GM19025 (cell line): ENCODE measurements at regions not wholly inside any gene's neighbourhood (a gene's known extent, or its start where the extent isn't known, plus 50 kb on each side); places are given as distances from the start of the nearest gene placed in this dataset.
"Not testable (repeated sequence)": the region's sequence is repeated elsewhere in the genome, so short reads cannot be mapped to it uniquely, and the experiment has no call there.

Experiments used
- ATAC-seq: cut with Tn5 transposase; IDR thresholded peaks from one replicate; pipeline ENCODE4 v1.9.1; 2021; ENCODE audit warnings: mild to moderate bottlenecking, low read depth, moderate library complexity; ENCODE audit not compliant: unreplicated experiment

DNA sequence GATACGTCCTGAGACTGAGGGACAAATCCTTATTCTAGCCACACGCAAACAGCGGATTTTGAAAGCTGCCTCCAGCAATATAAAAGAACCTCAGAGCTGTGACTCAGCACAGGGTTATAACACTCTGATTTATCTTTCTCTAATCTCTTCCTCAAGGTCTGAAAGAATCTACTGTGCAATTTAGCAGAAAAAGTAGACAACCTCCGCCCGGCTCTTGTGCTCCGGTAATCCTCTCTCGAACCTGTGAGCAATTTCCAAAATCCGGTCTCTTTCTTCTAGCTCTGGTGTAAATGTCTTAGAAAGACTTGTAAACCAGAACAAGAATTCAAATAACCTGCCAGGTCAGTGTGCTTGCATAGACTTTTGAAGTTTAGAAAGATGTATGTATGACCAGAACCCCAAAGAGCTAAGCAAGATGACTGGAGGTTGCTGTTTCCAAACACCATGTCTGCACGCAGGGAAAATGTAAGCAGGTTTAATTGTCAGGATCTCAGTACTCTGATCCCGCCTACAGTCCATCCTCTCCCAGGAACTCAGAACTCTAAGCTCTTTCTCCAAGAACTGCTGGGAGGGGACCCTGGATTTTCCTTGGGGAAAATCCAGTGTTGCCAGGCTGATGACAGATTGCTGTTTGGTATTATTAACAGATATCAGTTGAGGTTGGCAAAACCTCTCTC, 338.1 kb downstream of the RFC3 start:
- ATAC-seq = no peak

GRCh38 chr13:34156841-34157365, 339.0 kb downstream of the RFC3 start:
- peak; percentile 99 for ATAC-seq

- ATAC-seq = no peak
Measured at GRCh38 chr13:34159946-34160345, 342.0 kb downstream of the RFC3 start.

- no peak for ATAC-seq
Measured at GRCh38 chr13:34161931-34162543, 344.1 kb downstream of the RFC3 start.

- no peak for ATAC-seq
Measured at GRCh38 chr13:34162544-34162933, 344.6 kb downstream of the RFC3 start.

DNA sequence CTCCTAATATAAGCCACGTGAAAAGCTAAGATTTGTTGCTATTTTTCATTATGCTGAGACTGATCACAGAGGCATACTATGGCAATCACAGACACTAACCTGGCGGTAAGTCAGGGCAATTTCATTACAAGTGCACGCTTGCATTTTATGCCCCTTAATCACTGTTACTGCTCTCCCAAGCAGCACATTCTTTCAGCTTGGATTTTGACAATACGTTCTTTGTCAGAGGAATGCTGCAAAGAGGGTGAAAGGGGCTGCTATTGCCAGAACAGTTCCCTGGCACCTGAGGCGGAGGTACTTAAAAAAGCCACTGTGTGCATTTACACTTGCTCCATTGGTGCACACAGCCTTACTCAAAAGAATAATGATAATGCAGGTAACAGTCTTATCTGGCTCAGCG, 346.6 kb downstream of the RFC3 start:
- no peak for ATAC-seq

DNA sequence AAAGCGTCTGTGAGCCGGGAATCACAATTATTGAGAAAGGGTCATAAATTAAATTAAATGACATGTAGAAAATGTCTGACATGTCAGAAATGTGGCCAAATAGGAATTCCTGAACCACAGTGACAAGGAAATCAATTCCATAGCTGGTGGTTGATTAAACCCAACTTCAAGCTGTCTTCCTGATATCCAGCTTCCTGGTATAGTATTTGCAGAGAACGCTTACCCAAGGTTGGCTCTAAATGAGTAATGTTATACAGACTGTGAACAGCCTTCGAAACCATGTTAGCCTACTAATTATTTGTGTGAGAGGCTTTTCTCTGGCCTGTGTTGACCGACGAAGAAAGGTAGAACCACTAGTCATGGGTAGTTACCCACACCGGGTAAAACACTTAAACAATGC, 347.2 kb downstream of the RFC3 start:
- no peak for ATAC-seq

DNA sequence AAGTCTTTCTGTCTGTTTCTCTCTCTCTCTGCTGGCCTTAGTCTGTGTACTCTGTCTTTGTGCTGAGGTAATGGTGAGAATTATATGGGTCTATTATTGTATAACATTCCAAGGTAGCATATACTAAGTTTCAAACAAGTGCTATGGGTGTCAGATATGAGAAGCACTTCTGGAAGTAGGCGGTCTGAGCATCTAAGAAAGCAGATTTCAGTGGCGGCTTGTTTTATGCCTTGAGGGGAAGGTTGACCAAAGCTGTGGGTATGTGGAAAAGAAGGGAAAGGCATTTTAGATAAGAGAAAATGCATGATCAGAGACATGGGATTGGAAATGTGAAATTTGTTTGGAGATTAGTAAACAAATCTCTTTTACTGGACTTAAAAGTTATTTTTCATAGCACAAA, 348.5 kb downstream of the RFC3 start:
- no peak for ATAC-seq

DNA sequence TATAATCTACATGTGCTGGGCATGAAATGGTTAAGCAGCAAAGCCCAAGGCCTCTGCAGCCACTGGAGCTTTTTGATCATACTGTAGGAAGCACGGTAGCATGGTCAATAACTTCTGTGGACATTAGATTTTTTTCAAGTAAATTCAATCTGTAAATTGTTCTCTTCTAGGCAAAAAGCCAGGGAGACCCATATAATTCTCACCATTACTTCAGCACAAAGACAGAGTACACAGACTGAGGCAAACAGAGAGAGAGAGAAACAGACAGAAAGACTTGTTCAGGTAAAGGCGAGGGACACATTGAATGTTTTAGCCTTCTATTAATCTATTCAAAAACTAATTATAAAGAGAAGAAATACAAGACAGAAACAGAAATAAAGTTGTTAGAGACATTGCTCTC, 349.4 kb downstream of the RFC3 start:
- no peak for ATAC-seq

DNA sequence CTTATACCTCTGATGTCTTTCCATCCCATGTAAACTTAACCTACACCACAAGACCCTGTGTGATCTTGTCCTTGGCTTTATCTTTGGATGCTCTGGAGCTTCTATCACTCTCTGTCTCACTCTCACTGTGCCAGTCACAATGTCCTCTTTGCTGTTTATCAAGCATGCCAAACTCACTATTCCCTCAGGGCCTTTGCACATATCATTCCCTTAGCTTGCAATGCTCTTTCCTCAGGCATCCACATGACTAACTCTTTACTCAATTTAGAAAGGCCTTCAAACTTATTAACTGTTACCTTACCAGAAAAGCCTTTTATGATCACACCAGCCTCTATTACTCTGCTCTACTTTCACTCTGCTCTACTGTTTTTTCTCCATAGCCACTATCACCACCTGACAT, 354.1 kb downstream of the RFC3 start:
- ATAC-seq = no peak

GRCh38 chr13:34174671-34175145, 356.8 kb downstream of the RFC3 start:
- no peak for ATAC-seq

DNA sequence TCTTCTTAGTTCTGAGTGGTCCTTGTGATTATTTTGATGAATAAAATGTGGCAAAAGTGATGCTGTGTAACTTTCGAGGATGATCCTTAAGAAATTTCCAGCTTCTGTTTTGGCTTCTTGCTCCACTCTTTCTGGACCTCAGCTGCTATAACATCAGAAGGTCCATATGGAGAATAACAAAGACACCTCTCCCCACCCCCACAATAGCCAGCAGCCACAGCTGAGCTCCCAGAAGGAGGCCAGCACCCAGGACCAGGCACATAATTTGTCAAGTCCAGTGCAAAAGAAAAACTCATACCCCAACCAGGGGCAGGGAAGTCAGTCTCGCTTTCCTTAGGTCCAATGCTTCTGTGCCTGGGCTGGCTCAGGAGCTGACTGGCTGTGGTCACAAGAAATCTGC, 357.6 kb downstream of the RFC3 start:
- no peak for ATAC-seq

DNA sequence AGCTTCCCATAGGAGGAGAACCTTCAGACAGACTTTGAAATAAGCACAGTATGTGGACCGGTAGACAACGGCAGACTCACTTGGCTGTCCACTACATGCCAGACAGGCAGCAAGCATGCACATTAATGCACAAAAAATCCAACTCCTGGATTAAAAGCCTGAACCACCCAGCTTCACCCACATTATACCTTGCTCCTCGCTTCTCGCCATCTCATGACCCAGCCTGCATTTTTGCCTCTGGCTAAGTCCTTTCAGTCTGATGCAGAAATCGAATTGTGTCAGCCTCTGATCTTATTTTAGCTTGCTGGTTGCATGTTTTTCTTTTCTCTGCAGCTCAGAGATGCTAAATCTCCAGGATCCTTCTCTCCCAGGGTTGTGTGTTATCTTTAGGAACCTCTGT, 358.7 kb downstream of the RFC3 start:
- no peak for ATAC-seq

GRCh38 chr13:34179481-34179880, 361.5 kb downstream of the RFC3 start:
- no peak for ATAC-seq

- no peak for ATAC-seq
Measured at GRCh38 chr13:34179927-34180326, 362.0 kb downstream of the RFC3 start.

GRCh38 chr13:34181256-34181655, 363.3 kb downstream of the RFC3 start:
- ATAC-seq = not testable (repeated sequence)

DNA sequence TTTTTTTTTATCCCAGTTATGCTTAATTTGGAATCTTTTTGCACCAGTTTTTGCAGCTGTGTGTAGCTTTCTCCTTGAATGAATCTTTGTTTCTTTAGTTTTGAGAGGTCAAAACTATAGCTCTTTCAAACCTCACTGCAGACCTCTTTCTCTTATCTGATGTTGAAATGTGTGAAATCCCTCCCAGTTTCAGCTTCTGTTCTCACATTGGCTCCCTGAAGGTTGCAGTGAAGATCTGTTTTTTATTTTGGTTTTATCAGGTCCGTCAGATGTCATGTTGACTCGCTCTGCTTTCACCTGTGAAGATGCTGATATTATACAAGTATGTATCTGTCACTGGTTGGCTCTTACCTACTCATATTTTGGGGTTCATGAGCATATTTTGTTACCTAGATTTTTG, 372.0 kb downstream of the RFC3 start:
- ATAC-seq = no peak

DNA sequence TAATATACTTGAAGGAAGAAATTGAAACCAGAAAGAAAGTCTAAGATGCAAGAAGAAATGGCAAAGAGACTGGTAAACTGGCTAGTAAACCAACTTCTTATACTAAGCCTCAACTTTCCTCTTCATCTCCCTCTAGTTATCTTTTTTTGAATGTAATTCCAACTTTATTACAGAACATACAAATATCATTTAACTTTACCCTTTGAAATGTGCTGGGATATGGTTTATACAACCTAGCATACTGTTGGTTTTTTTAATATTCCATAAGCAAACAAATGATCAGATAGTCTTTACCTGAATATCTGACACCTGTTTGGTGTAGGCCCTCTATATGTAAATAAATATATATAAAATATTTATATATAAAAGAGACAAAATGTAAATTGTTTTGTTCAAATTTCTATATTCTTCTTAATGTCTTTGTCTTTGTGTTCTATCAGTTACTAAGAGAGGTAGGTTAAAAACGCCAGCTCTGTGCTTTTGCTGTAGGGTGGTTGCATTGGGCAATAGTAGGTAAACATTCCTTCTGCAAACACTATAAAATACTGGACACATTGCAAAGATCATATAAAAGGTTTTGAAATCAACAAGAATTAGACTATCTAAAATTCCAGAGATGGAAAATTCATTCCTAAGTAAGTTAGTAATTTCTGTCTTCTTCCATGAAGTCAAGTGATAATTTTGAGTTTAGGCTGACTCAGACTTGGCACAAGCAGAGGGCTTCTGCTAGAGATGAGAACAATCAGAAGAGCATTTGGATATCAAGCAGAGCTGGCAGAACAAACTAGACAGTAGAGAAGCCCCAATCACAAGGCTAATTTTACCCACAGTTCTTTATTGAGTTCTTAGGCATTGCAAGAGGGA, 383.3 kb downstream of the RFC3 start:
- no peak for ATAC-seq

DNA sequence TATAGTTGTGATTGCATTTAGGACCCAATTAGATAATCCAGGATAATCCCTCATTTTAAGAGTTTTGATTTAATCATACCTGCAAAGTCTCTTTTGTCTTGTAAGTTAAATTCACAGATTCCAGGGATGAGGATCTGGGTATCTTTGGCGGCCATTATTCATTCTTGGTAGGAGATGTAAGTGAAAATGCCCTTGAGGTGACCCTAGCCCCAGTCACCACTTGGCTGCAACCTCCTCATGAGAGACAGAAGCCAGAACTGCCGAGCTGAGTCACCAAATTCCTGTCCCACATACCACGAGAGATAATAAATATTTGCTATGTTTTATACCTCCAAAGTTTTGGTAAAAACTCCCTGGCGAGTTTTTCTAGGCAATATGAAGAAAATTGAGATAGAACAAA, 389.4 kb downstream of the RFC3 start:
- ATAC-seq = no peak

GRCh38 chr13:34207872-34208271, 389.9 kb downstream of the RFC3 start:
- ATAC-seq = no peak

GRCh38 chr13:34208336-34208735, 390.4 kb downstream of the RFC3 start:
- ATAC-seq = no peak
